ENCODE measurements at regions not wholly inside any gene's neighbourhood (a gene's known extent, or its start where the extent isn't known, plus 50 kb on each side); places are given as distances from the start of the nearest gene placed in this dataset.
"Not testable (repeated sequence)": the region's sequence is repeated elsewhere in the genome, so short reads cannot be mapped to it uniquely, and the experiment has no call there.

DNA sequence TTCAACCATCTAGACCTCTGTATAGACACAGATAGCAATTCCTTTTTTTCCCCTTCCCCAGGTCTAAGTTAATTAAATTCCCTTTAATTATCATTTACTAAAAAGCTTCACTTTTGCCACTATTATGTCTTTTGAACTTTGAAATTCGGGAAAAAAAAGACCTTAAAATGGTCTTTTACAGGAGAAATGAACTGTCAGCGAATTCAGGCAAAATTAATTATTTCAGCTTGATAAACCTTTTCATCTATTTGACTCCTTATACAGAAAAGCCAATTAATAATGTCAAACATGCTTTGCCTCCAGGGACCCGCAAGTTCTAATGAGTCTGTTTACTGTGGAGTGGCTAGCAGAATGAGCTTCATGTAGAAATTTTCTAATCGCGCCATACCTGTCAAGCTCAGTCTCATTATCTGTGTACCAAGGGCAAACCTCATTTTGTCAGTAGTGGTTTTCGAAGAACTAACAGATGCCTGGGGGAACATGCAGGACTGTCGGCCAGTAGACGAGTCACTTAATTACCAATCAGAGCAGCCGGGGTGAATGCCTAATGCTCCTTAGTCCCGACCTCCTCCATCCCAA is 287.7 kb downstream of the INSIG2 start:
- TF ChIP-seq, protein P1, sequence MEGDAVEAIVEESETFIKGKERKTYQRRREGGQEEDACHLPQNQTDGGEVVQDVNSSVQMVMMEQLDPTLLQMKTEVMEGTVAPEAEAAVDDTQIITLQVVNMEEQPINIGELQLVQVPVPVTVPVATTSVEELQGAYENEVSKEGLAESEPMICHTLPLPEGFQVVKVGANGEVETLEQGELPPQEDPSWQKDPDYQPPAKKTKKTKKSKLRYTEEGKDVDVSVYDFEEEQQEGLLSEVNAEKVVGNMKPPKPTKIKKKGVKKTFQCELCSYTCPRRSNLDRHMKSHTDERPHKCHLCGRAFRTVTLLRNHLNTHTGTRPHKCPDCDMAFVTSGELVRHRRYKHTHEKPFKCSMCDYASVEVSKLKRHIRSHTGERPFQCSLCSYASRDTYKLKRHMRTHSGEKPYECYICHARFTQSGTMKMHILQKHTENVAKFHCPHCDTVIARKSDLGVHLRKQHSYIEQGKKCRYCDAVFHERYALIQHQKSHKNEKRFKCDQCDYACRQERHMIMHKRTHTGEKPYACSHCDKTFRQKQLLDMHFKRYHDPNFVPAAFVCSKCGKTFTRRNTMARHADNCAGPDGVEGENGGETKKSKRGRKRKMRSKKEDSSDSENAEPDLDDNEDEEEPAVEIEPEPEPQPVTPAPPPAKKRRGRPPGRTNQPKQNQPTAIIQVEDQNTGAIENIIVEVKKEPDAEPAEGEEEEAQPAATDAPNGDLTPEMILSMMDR (IDR thresholded peaks at IDR 0.05; ENCODE audit: insufficient read depth, low read length, missing control alignments): no peak
- DNase-seq (ENCODE audit: low read depth, low spot score): no peak
- H3K4me3 ChIP-seq (ENCODE audit: low read depth, low read length): no peak overlapping the region
- POLR2A ChIA-PET: no interaction called here
- CTCF ChIA-PET: interaction anchor here (1.0 to 1.7 kb wide), 3 partner anchors 155 to 490 kb away, joined by 3 to 7 read pairs (median 4); no protein-coding TSS in a partner anchor

DNA sequence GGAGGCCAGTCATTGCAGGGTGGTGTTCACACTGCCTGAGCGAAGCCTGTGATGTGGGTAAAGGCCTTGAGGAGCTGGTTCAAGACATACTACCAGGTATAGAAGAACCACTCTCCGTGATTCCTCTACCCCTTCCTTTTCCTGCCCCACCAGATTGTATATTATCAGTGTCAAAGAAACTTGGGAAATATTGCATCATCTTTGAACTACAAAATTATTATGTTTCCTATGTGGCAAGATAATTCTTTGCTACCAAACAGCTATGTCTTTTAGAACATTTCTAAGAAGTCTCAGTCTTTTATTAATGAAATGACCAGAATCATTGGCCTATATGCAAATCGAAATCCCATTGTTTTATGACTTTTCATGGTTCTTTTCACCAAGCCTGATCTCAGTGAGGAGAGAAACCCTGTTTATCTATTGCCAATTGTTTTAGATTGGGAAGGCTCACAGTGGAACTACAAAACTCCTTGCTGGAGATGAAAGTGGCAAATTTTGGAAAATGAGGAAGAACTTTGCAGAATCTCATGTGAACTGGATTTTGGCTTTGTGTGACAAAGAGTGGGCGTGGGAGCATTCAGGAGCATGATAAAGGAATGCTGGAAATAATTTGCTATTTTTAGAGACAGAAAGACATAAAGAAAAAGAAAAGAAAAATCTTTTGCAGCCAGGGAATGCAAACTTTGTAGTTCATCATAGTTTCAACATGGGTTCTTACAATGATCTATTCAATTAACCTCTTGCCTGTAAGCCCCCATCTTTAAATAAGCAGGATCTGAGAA is 286.9 kb downstream of the INSIG2 start:
- TF ChIP-seq, protein P1 (IDR thresholded peaks at IDR 0.05; ENCODE audit: insufficient read depth, low read length, missing control alignments): no peak
- POLR2A ChIA-PET: no interaction called here
- H3K4me3 ChIP-seq (ENCODE audit: low read depth, low read length): no peak overlapping the region
- CTCF ChIA-PET: interaction anchor here (0.7 to 8.2 kb wide), 6 partner anchors 12 to 490 kb away, joined by 3 to 83 read pairs (median 4); no protein-coding TSS in a partner anchor
- DNase-seq (ENCODE audit: low read depth, low spot score): no peak

DNA sequence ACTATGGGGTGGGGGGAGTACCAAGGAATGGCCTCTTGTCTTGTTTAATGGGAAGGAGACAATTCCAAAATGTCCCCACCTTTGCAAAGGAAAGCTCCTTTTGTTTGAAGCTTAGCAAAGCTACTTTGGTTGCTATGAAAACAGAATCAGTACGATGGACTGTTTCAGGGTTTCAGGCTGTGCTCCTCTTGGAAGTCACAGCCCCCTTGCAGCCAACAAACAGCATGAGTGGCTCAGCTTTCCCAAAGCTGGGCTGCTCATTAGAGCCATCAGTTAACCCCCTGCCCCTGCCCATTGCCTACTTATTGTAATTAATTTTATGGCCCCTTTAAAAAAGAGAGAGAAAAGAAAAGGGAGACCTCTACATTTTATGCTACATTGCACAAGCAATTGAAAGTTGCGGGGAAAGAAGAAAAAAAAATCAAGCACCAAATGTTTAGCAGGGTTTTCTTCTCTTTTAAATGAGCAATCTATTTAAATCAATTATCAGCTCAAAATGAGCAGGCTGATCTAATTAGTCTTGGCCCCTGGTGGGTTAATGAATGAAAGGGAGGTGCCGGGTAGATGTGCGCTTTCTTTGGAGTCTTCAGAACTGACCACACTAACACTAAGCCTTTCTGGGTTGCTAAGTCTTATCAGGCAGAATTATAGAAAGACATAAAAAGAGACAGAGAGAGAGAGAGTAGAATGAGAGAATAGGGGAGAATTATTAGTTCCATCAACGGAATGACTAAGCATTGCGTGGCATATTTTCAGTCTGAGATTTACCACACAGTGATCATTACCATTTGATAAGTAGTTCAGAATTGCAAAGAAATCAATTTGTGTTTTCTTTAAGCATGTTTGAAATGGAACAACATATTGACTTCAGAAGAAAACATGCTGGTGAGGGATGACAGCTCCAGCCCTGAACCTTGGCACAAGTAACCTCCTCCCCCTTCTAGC is 284.9 kb downstream of the INSIG2 start:
- ChIA-PET POLR2A (no interaction called here), CTCF (interaction anchor here (0.6 to 8.2 kb wide), 17 partner anchors 11 to 491 kb away, joined by 3 to 83 read pairs (median 4); partner anchors contain the start of gene EN1)
- DNase-seq (ENCODE audit: low read depth, low spot score): no peak
- TF ChIP-seq, protein P1 (IDR thresholded peaks at IDR 0.05; ENCODE audit: insufficient read depth, low read length, missing control alignments): no peak
- no peak overlapping the region for H3K4me3 ChIP-seq (ENCODE audit: low read depth, low read length)

DNA sequence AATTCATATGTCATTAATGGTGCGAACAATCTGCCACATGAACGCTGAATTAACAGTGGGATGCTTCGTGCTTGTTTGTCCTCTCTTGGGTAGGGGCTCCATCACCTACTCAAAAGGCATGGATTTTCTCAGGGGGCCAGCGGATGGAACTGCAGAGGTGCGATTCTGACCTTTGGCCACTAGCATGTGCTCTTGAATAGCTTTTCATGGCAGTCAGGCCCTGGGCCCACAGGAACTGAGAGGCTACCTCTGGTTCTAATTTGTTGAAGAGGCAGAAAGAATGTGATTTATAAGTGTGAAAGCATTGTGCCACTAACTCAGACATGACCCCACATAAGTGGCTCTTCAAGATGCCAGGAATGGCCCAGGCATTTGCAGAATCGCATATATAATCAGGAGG is 283.2 kb downstream of the INSIG2 start:
- TF ChIP-seq, protein P1 (IDR thresholded peaks at IDR 0.05; ENCODE audit: insufficient read depth, low read length, missing control alignments): peak; percentile 89
- ChIA-PET CTCF (interaction anchor here (1.0 to 8.2 kb wide), 8 partner anchors 9 to 493 kb away, joined by 4 to 83 read pairs (median 17); no protein-coding TSS in a partner anchor), POLR2A (no interaction called here)
- DNase-seq (ENCODE audit: low read depth, low spot score): no peak
- H3K4me3 ChIP-seq (ENCODE audit: low read depth, low read length): no peak overlapping the region

DNA sequence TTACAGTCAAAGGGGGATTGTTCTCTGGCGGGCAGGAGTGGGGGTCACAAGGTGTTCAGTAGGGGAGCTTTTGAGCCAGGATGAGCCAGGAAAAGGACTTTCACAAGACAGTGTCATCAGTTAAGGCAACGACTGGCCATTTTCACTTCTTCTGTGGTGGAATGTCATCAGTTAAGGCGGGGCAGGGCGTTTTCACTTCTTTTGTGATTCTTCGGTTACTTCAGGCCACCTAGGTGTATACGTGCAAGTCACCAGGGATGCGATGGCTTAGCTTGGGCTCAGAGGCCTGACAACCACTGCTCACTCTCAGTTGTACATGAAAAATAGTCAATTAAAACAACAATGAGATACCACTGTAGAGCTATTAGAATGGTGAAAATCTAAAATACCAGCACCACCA is 281.2 kb downstream of the INSIG2 start:
- not testable (repeated sequence) for DNase-seq (ENCODE audit: low read depth, low spot score); H3K4me3 ChIP-seq (ENCODE audit: low read depth, low read length)
- ChIA-PET CTCF (interaction anchor here (0.7 to 8.2 kb wide), 9 partner anchors 98 to 512 kb away, joined by 3 to 83 read pairs (median 4); partner anchors contain the start of gene EN1), POLR2A (interaction anchor here (0.6 kb wide), 1 partner anchor 18 kb away, joined by 3 read pairs; no protein-coding TSS in a partner anchor)

DNA sequence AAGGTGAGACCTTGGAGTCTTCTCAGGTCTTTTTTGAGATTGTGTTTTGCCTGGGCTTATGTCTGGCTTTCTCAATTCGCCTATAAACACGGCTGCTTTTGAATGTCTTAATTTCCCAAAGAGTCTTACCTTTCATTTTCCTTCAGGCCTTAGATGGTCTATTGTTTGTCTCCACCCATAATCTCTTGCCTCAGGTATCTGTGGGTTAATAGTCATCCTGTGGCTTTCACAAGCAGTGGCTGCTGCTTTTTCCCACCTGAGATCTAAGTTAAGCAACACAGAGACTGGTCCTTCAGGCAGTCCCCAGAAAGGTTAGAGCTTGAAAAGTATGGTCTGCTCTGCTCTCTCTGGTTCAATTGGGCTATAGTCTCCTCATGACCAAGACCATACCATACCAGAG is 275.3 kb downstream of the INSIG2 start:
- ChIA-PET CTCF (interaction anchor here (1.6 to 1.9 kb wide), 2 partner anchors 142 to 492 kb away, joined by 5 to 6 read pairs; no protein-coding TSS in a partner anchor), POLR2A (no interaction called here)
- TF ChIP-seq, protein P1 (IDR thresholded peaks at IDR 0.05; ENCODE audit: insufficient read depth, low read length, missing control alignments): no peak

More for the DNA sequence above, 275.3 kb downstream of the INSIG2 start:
- no peak for DNase-seq (ENCODE audit: low read depth, low spot score)
- no peak overlapping the region for H3K4me3 ChIP-seq (ENCODE audit: low read depth, low read length)

Measured in AG04449 (cell line).